CD4-positive, alpha-beta T cell (primary cell): ENCODE measurements at regions not wholly inside any gene's neighbourhood (a gene's known extent, or its start where the extent isn't known, plus 50 kb on each side); places are given as distances from the start of the nearest gene placed in this dataset.
"Not testable (repeated sequence)": the region's sequence is repeated elsewhere in the genome, so short reads cannot be mapped to it uniquely, and the experiment has no call there.

Experiments
- ATAC-seq: fragments of 200-7000 bp; cut with Tn5 transposase; one replicate; pipeline ENCODE4 v1.10.0; 2022; ENCODE audit warnings: mild to moderate bottlenecking; ENCODE audit not compliant: poor library complexity
- CTCF ChIA-PET: fragments of 350-600 bp; sonication (Branson Sonifier 250); formaldehyde crosslinking; loops from one replicate; lab custom pipeline; 2021; ENCODE audit warnings: antibody characterized with exemption, inconsistent platforms; lab: Charles Lee
- POLR2A ChIA-PET: fragments of 350-600 bp; sonication (Branson Sonifier 250); formaldehyde crosslinking; loops from one replicate; lab custom pipeline; 2021; ENCODE audit warnings: antibody characterized with exemption, inconsistent platforms; lab: Charles Lee
- DNase-seq, 14 experiments: peaks; one replicate each; pipeline ENCODE4 v3.0.0-alpha.2; 2013 to 2020; ENCODE audit warnings: mixed read lengths in 2 of 14
- H3K27ac ChIP-seq, 2 donors: one replicate each; pipeline versions ENCODE4 v1.5.1 to v1.7.0; 2013; ENCODE audit warnings: low read length in 2 of 2, low read depth in 1 of 2, mild to moderate bottlenecking in 1 of 2
- H3K27me3 ChIP-seq, 2 experiments: 1 replicate in 1 of 2; 2 replicates in 1 of 2; pipeline versions ENCODE4 v1.6.1 to v1.7.0; 2013; ENCODE audit warnings: low read length in 2 of 2, control low read depth in 1 of 2, mild to moderate bottlenecking in 1 of 2, moderate library complexity in 1 of 2; ENCODE audit not compliant: insufficient read depth in 2 of 2, control insufficient read depth in 1 of 2
- H3K36me3 ChIP-seq: one replicate; pipeline ENCODE4 v1.6.1; 2013; ENCODE audit warnings: low read length, control low read depth; ENCODE audit not compliant: insufficient read depth
- H3K4me1 ChIP-seq: one replicate; pipeline ENCODE4 v1.6.1; 2013; ENCODE audit warnings: low read length, control low read depth; ENCODE audit not compliant: insufficient read depth
- H3K4me3 ChIP-seq: one replicate; pipeline ENCODE4 v1.5.1; 2013; ENCODE audit warnings: mild to moderate bottlenecking, low read length, moderate library complexity
- H3K9me3 ChIP-seq, 2 experiments: 1 replicate in 1 of 2; 2 replicates in 1 of 2; pipeline versions ENCODE4 v1.6.1 to v1.7.0; 2013; ENCODE audit warnings: low read length in 2 of 2, mild to moderate bottlenecking in 2 of 2, control low read depth in 1 of 2, moderate library complexity in 1 of 2; ENCODE audit not compliant: control insufficient read depth in 1 of 2, insufficient read depth in 1 of 2
- H3K27ac Mint-ChIP-seq: one replicate; pipeline ENCODE4 v1.8.0; 2020; ENCODE audit warnings: mixed read lengths
- H3K27me3 Mint-ChIP-seq: one replicate; pipeline ENCODE4 v1.8.0; 2021; ENCODE audit warnings: mixed read lengths
- H3K36me3 Mint-ChIP-seq: one replicate; pipeline ENCODE4 v1.8.0; 2021; ENCODE audit warnings: low read depth, mixed read lengths
- H3K4me1 Mint-ChIP-seq: one replicate; pipeline ENCODE4 v1.8.0; 2021; ENCODE audit warnings: low read depth, mixed read lengths
- H3K4me3 Mint-ChIP-seq: one replicate; pipeline ENCODE4 v1.8.0; 2020; ENCODE audit warnings: mild to moderate bottlenecking, mixed read lengths
- H3K9me3 Mint-ChIP-seq: one replicate; pipeline ENCODE4 v1.8.0; 2020; ENCODE audit warnings: mixed read lengths
- CTCF ChIP-seq: fragments of 200-600 bp; IDR thresholded peaks from one replicate; pipeline ENCODE4 v1.8.0; 2022; ENCODE audit warnings: antibody characterized with exemption, mild to moderate bottlenecking
- intact Hi-C, 2 experiments: fragments of 100-400 bp; cut with DNase I in 1 of 2; cut with micrococcal nuclease in 1 of 2; formaldehyde crosslinking; loops; one replicate each; pipeline versions ENCODE4 v1.15.1 to v1.9.0; 2023 to 2025; cut with DNase I, micrococcal nuclease

- CTCF ChIA-PET: no interaction called here
- no peaks in the 10 kb centered on the region for H3K36me3 Mint-ChIP-seq
These were observed 1730.1 kb downstream of the SLITRK5 start for GRCh38 chr13:89401264-89401675.

GRCh38 chr13:89402211-89402610 is 1731.0 kb downstream of the SLITRK5 start:
- TF ChIP-seq CTCF: no peak
- intact Hi-C loops: no loop called here
- ChIA-PET CTCF (no interaction called here), POLR2A (no interaction called here)
- Mint-ChIP-seq H3K36me3 (no peaks in the 10 kb centered on the region), H3K27ac (no peak overlapping the region), H3K4me3 (no peak overlapping the region), H3K4me1 (no peaks in the 10 kb centered on the region), H3K9me3 (peaks cover 11% of the 10 kb centered on the region), H3K27me3 (no peaks in the 10 kb centered on the region)
- no peak for ATAC-seq
- H3K36me3 ChIP-seq: no peaks in the 10 kb centered on the region
- no peaks in the 10 kb centered on the region for H3K9me3 ChIP-seq
- H3K27me3 ChIP-seq: no peaks in the 10 kb centered on the region
- no peak overlapping the region for H3K27ac ChIP-seq
- no peaks in the 10 kb centered on the region for H3K4me1 ChIP-seq
- no peak overlapping the region for H3K4me3 ChIP-seq
- no peak for DNase-seq

More at GRCh38 chr13:89401264-89401675, 1730.1 kb downstream of the SLITRK5 start:
- POLR2A ChIA-PET: no interaction called here
- Mint-ChIP-seq H3K27ac (no peak overlapping the region), H3K9me3 (peaks cover 11% of the 10 kb centered on the region), H3K27me3 (no peaks in the 10 kb centered on the region), H3K4me3 (no peak overlapping the region), H3K4me1 (no peaks in the 10 kb centered on the region)
- Histone ChIP-seq H3K36me3 (no peaks in the 10 kb centered on the region), H3K27me3 (no peaks in the 10 kb centered on the region), H3K4me1 (no peaks in the 10 kb centered on the region), H3K9me3 (no peaks in the 10 kb centered on the region), H3K27ac (no peak overlapping the region), H3K4me3 (no peak overlapping the region)
- intact Hi-C loops: no loop called here
- DNase-seq: peak in 2 of 14 experiments; percentile 15 to 22
- no peak for TF ChIP-seq CTCF
- ATAC-seq: no peak

- POLR2A ChIA-PET, DNase-seq, H3K36me3 ChIP-seq, H3K27me3 Mint-ChIP-seq, H3K27me3 ChIP-seq, H3K27ac ChIP-seq, H3K9me3 Mint-ChIP-seq, H3K4me1 ChIP-seq, H3K4me3 ChIP-seq, CTCF ChIA-PET, H3K27ac Mint-ChIP-seq, intact Hi-C loops, H3K9me3 ChIP-seq, H3K36me3 Mint-ChIP-seq, H3K4me3 Mint-ChIP-seq, H3K4me1 Mint-ChIP-seq, ATAC-seq: not testable (repeated sequence)
These were observed 1734.9 kb downstream of the SLITRK5 start for GRCh38 chr13:89406096-89406495.

- no peak overlapping the region for H3K4me3 Mint-ChIP-seq
- no peaks in the 10 kb centered on the region for H3K4me1 ChIP-seq
- H3K36me3 ChIP-seq: no peaks in the 10 kb centered on the region
- no peak for TF ChIP-seq CTCF
- ATAC-seq: no peak
- no peak overlapping the region for H3K27ac ChIP-seq
- no peaks in the 10 kb centered on the region for H3K4me1 Mint-ChIP-seq
- POLR2A ChIA-PET: no interaction called here
- no peaks in the 10 kb centered on the region for H3K27me3 ChIP-seq
- DNase-seq: no peak
- intact Hi-C loops: no loop called here
- no peak overlapping the region for H3K27ac Mint-ChIP-seq
- H3K36me3 Mint-ChIP-seq: no peaks in the 10 kb centered on the region
- H3K27me3 Mint-ChIP-seq: no peaks in the 10 kb centered on the region
- H3K9me3 ChIP-seq: peaks cover 0 to 3% of the 10 kb centered on the region in 2 experiments
- no peak overlapping the region for H3K4me3 ChIP-seq
- peaks cover 2% of the 10 kb centered on the region for H3K9me3 Mint-ChIP-seq
- CTCF ChIA-PET: no interaction called here
These were observed 1736.2 kb downstream of the SLITRK5 start for GRCh38 chr13:89407357-89407756.
